ENCODE measurements at regions not wholly inside any gene's neighbourhood (a gene's known extent, or its start where the extent isn't known, plus 50 kb on each side); places are given as distances from the start of the nearest gene placed in this dataset.

GRCh38 chr4:54386042-54386669 lies 157.1 kb downstream of the PDGFRA start:
- TF ChIP-seq POLR2A (IDR thresholded peaks at IDR 0.05): no peak
- no peak for TF ChIP-seq CTCF (IDR thresholded peaks at IDR 0.05)
